GM12878 (cell line): ENCODE measurements at regions not wholly inside any gene's neighbourhood (a gene's known extent, or its start where the extent isn't known, plus 50 kb on each side); places are given as distances from the start of the nearest gene placed in this dataset.

Experiments used
- ATAC-seq: fragments of 200-7000 bp; cut with Tn5 transposase; 3 replicates; pipeline ENCODE4 v1.9.1; 2020; ENCODE audit warnings: mild to moderate bottlenecking, moderate library complexity
- BruUV-seq: library from RNA; stranded (reverse); fragments of 400-500 nt; replicated peaks from 2 replicates; lab custom pipeline; 2021; lab: Mats Ljungman, UMichigan
- CTCF ChIA-PET: fragments of 300-600 bp; sonication (Branson Sonifier 250); formaldehyde crosslinking; extraction: SDS; loops from one replicate; lab custom pipeline; 2021; ENCODE audit warnings: inconsistent platforms; lab: Yijun Ruan, JAX
- POLR2A ChIA-PET: fragments of 350-600 bp; formaldehyde crosslinking; extraction: SDS; loops from one replicate; lab custom pipeline; 2021; ENCODE audit warnings: inconsistent platforms; lab: Charles Lee
- RAD21 ChIA-PET: fragments of 300-600 bp; sonication (Branson Sonifier 250); formaldehyde crosslinking; loops from one replicate; lab custom pipeline; 2023; ENCODE audit warnings: antibody characterized with exemption; ENCODE audit not compliant: unreplicated experiment; lab: Charles Lee
- SMC1A ChIA-PET: fragments of 300-600 bp; sonication (Branson Sonifier 250); formaldehyde crosslinking; loops from one replicate; lab custom pipeline; 2023; ENCODE audit not compliant: unreplicated experiment, uncharacterized antibody; lab: Charles Lee
- DNase-seq: peaks from one replicate; pipeline ENCODE4 v3.0.0-alpha.2; 2011; ENCODE audit warnings: low read depth, low spot score
- FAIRE-seq: peaks from 3 replicates; lab custom pipeline; 2011; peaks lifted over from hg19 to GRCh38; lab: Jason Lieb, UNC
- H2AFZ ChIP-seq: 2 replicates; pipeline ENCODE4 v1.6.0; 2011; ENCODE audit warnings: low read depth, low read length, control low read depth; ENCODE audit not compliant: control insufficient read depth
- H3K27ac ChIP-seq: 2 replicates; pipeline ENCODE4 v1.5.1; 2011; ENCODE audit warnings: control low read depth; ENCODE audit not compliant: control insufficient read depth, insufficient read depth
- H3K27me3 ChIP-seq, 2 experiments: replicated peaks in 1 of 2; 2 replicates each; pipeline versions ENCODE4 v1.6.0 to v1.6.1; 2011; ENCODE audit warnings: low read length in 1 of 2; ENCODE audit not compliant: control insufficient read depth in 2 of 2, insufficient read depth in 2 of 2
- H3K36me3 ChIP-seq, 2 experiments: 2 replicates each; pipeline ENCODE4 v1.5.1; 2011; ENCODE audit warnings: low read length in 1 of 2; ENCODE audit not compliant: control insufficient read depth in 2 of 2, insufficient read depth in 2 of 2
- H3K4me1 ChIP-seq: 2 replicates; pipeline ENCODE4 v1.6.1; 2011; ENCODE audit warnings: mild to moderate bottlenecking, low read length, moderate library complexity, mixed read lengths; ENCODE audit not compliant: control insufficient read depth, insufficient read depth
- H3K4me2 ChIP-seq: 2 replicates; pipeline ENCODE4 v1.6.0; 2011; ENCODE audit warnings: control low read depth; ENCODE audit not compliant: control insufficient read depth, insufficient read depth
- H3K4me3 ChIP-seq: fragments of 200-600 bp; sonication (generic); 2 replicates; pipeline ENCODE4 v1.5.1; 2016
- H3K79me2 ChIP-seq: 2 replicates; pipeline ENCODE4 v1.6.0; 2011; ENCODE audit warnings: low read length; ENCODE audit not compliant: control insufficient read depth, insufficient read depth
- H3K9ac ChIP-seq: 2 replicates; pipeline ENCODE4 v1.8.0; 2011; ENCODE audit warnings: low read length, control low read depth, mixed read lengths; ENCODE audit not compliant: control insufficient read depth, insufficient read depth
- H3K9me3 ChIP-seq: replicated peaks from 3 replicates; pipeline ENCODE4 v1.5.1; 2011; ENCODE audit warnings: mild to moderate bottlenecking, low read length; ENCODE audit not compliant: control insufficient read depth, insufficient read depth
- H4K20me1 ChIP-seq: 2 replicates; pipeline ENCODE4 v1.6.0; 2011; ENCODE audit not compliant: control insufficient read depth, insufficient read depth
- CHD1 ChIP-seq: IDR thresholded peaks from 2 replicates; pipeline ENCODE4 v1.6.1; 2012; ENCODE audit warnings: low read depth, low read length, improper control_type of control experiment
- CHD4 ChIP-seq: fragments of 200-600 bp; sonication (generic); IDR thresholded peaks from 2 replicates; pipeline ENCODE4 v1.6.1; 2016; ENCODE audit warnings: mild to moderate bottlenecking
- JUND ChIP-seq: IDR thresholded peaks from 2 replicates; pipeline ENCODE4 v1.6.1; 2012; ENCODE audit warnings: low read depth, mild to moderate bottlenecking, low read length, improper control_type of control experiment, moderate library complexity
- NBN ChIP-seq: fragments of 450-650 bp; IDR thresholded peaks from 2 replicates; pipeline ENCODE4 v1.6.1; 2016
- TCF12 ChIP-seq: IDR thresholded peaks from 2 replicates; pipeline ENCODE4 v1.6.1; 2011; ENCODE audit warnings: low read depth, mild to moderate bottlenecking, low read length
- WGBS: methylation state at CpG from one replicate; pipeline ENCODE4 v1.1.6; 2016; ENCODE audit warnings: low lambda C conversion rate; ENCODE audit not compliant: insufficient replicate concordance, insufficient coverage; ENCODE audit errors: missing lambda C conversion rate; 5-methylcytosine and 5-hydroxymethylcytosine counted together
- in situ Hi-C: fragments of 300-500 bp; cut with MboI; formaldehyde crosslinking; loops from 9 replicates; pipeline ENCODE4 v1.14.3; 2018; ENCODE audit warnings: mixed read lengths
- intact Hi-C: fragments of 100-400 bp; cut with micrococcal nuclease; formaldehyde crosslinking; loops from one replicate; pipeline ENCODE4 v1.14.2; 2022; ENCODE audit not compliant: unreplicated experiment
- TF ChIP-seq, protein P1 (sequence below): fragments of 450-650 bp; IDR thresholded peaks from 2 replicates; pipeline ENCODE4 v1.6.1; 2018; ENCODE audit warnings: borderline replicate concordance, mild to moderate bottlenecking; ENCODE audit not compliant: partially characterized antibody
- TF ChIP-seq, protein P2 (sequence below): fragments of 450-650 bp; formaldehyde crosslinking; IDR thresholded peaks from 2 replicates; pipeline ENCODE4 v1.4.0; 2020; ENCODE audit warnings: mild to moderate bottlenecking, moderate library complexity
- TF ChIP-seq, protein P3 (sequence below): IDR thresholded peaks from 2 replicates; pipeline ENCODE4 v1.6.1; 2011; ENCODE audit warnings: borderline replicate concordance, low read depth, mild to moderate bottlenecking, moderate library complexity, mixed read lengths, low read length; ENCODE audit not compliant: insufficient read depth; ENCODE audit errors: extremely low read length
- TF ChIP-seq, protein P4 (sequence below): fragments of 450-650 bp; IDR thresholded peaks from 2 replicates; pipeline ENCODE4 v1.6.1; 2017; ENCODE audit warnings: mild to moderate bottlenecking, low read depth, inconsistent platforms; ENCODE audit not compliant: poor library complexity, severe bottlenecking
- TF ChIP-seq, protein P5 (sequence below): fragments of 450-650 bp; IDR thresholded peaks from 2 replicates; pipeline ENCODE4 v1.6.1; 2017; ENCODE audit warnings: low read depth, mild to moderate bottlenecking, moderate library complexity

DNA sequence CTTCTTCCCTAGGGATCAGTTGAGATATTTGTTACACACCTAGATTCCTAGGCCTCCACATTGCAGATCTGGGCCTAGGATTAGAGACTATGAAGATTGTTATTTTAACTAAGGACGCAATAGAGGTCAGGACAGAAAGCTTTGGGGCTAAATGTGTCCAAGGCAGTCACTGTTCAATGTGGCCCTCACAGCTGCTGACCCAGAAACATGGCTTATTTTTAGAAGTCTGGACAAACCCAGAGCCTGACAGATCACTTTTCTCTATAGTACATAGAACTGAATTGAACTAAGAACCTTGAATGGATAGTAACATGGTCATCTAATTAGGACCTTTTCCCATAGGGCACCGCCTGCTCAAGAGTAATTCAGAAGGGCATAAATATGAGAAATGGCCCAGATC, 146.6 kb upstream of the AUTS2 start:
- DNase-seq (no peak), FAIRE-seq (no peak), ATAC-seq (no peak)
- Histone ChIP-seq H3K27ac (no peak overlapping the region), H2AFZ (no peak overlapping the region), H3K9me3 (no peaks in the 10 kb centered on the region), H3K9ac (no peak overlapping the region), H3K4me3 (no peak overlapping the region), H3K79me2 (no peaks in the 10 kb centered on the region), H3K4me2 (no peak overlapping the region), H4K20me1 (no peaks in the 10 kb centered on the region), H3K36me3 (no peaks in the 10 kb centered on the region), H3K27me3 (no peaks in the 10 kb centered on the region), H3K4me1 (no peaks in the 10 kb centered on the region)
- in situ Hi-C loops, result no loop called here
- intact Hi-C loops, result no loop called here
- SMC1A ChIA-PET, result interaction anchor here (0.9 kb wide), 1 partner anchor 372 kb away, joined by 3 read pairs; no protein-coding TSS in a partner anchor
- no TSS peak for BruUV-seq
- RAD21 ChIA-PET, result no interaction called here
- CTCF ChIA-PET, result interaction anchor here (0.5 kb wide), 1 partner anchor 1424 kb away, joined by 4 read pairs; no protein-coding TSS in a partner anchor
- POLR2A ChIA-PET, result no interaction called here
- WGBS, result 48% methylated on average over 2 of the region's 2 CpGs
- TF ChIP-seq NBN (no peak), CHD4 (no peak), CHD1 (no peak), TCF12 (no peak), JUND (no peak)
- TF ChIP-seq, protein P1, sequence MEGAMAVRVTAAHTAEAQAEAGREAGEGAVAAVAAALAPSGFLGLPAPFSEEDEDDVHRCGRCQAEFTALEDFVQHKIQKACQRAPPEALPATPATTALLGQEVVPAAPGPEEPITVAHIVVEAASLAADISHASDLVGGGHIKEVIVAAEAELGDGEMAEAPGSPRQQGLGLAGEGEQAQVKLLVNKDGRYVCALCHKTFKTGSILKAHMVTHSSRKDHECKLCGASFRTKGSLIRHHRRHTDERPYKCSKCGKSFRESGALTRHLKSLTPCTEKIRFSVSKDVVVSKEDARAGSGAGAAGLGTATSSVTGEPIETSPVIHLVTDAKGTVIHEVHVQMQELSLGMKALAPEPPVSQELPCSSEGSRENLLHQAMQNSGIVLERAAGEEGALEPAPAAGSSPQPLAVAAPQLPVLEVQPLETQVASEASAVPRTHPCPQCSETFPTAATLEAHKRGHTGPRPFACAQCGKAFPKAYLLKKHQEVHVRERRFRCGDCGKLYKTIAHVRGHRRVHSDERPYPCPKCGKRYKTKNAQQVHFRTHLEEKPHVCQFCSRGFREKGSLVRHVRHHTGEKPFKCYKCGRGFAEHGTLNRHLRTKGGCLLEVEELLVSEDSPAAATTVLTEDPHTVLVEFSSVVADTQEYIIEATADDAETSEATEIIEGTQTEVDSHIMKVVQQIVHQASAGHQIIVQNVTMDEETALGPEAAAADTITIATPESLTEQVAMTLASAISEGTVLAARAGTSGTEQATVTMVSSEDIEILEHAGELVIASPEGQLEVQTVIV, result no peak
- TF ChIP-seq, protein P2, sequence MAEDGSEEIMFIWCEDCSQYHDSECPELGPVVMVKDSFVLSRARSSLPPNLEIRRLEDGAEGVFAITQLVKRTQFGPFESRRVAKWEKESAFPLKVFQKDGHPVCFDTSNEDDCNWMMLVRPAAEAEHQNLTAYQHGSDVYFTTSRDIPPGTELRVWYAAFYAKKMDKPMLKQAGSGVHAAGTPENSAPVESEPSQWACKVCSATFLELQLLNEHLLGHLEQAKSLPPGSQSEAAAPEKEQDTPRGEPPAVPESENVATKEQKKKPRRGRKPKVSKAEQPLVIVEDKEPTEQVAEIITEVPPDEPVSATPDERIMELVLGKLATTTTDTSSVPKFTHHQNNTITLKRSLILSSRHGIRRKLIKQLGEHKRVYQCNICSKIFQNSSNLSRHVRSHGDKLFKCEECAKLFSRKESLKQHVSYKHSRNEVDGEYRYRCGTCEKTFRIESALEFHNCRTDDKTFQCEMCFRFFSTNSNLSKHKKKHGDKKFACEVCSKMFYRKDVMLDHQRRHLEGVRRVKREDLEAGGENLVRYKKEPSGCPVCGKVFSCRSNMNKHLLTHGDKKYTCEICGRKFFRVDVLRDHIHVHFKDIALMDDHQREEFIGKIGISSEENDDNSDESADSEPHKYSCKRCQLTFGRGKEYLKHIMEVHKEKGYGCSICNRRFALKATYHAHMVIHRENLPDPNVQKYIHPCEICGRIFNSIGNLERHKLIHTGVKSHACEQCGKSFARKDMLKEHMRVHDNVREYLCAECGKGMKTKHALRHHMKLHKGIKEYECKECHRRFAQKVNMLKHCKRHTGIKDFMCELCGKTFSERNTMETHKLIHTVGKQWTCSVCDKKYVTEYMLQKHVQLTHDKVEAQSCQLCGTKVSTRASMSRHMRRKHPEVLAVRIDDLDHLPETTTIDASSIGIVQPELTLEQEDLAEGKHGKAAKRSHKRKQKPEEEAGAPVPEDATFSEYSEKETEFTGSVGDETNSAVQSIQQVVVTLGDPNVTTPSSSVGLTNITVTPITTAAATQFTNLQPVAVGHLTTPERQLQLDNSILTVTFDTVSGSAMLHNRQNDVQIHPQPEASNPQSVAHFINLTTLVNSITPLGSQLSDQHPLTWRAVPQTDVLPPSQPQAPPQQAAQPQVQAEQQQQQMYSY (CRISPR knock-in tag), result no peak
- TF ChIP-seq, protein P3, sequence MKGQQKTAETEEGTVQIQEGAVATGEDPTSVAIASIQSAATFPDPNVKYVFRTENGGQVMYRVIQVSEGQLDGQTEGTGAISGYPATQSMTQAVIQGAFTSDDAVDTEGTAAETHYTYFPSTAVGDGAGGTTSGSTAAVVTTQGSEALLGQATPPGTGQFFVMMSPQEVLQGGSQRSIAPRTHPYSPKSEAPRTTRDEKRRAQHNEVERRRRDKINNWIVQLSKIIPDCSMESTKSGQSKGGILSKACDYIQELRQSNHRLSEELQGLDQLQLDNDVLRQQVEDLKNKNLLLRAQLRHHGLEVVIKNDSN, result no peak
- TF ChIP-seq, protein P4, sequence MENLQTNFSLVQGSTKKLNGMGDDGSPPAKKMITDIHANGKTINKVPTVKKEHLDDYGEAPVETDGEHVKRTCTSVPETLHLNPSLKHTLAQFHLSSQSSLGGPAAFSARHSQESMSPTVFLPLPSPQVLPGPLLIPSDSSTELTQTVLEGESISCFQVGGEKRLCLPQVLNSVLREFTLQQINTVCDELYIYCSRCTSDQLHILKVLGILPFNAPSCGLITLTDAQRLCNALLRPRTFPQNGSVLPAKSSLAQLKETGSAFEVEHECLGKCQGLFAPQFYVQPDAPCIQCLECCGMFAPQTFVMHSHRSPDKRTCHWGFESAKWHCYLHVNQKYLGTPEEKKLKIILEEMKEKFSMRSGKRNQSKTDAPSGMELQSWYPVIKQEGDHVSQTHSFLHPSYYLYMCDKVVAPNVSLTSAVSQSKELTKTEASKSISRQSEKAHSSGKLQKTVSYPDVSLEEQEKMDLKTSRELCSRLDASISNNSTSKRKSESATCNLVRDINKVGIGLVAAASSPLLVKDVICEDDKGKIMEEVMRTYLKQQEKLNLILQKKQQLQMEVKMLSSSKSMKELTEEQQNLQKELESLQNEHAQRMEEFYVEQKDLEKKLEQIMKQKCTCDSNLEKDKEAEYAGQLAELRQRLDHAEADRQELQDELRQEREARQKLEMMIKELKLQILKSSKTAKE, result no peak
- TF ChIP-seq, protein P5, sequence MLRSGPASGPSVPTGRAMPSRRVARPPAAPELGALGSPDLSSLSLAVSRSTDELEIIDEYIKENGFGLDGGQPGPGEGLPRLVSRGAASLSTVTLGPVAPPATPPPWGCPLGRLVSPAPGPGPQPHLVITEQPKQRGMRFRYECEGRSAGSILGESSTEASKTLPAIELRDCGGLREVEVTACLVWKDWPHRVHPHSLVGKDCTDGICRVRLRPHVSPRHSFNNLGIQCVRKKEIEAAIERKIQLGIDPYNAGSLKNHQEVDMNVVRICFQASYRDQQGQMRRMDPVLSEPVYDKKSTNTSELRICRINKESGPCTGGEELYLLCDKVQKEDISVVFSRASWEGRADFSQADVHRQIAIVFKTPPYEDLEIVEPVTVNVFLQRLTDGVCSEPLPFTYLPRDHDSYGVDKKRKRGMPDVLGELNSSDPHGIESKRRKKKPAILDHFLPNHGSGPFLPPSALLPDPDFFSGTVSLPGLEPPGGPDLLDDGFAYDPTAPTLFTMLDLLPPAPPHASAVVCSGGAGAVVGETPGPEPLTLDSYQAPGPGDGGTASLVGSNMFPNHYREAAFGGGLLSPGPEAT, result no peak
